Urothelium cell line (cell line): ENCODE measurements at regions not wholly inside any gene's neighbourhood (a gene's known extent, or its start where the extent isn't known, plus 50 kb on each side); places are given as distances from the start of the nearest gene placed in this dataset.
"Not testable (repeated sequence)": the region's sequence is repeated elsewhere in the genome, so short reads cannot be mapped to it uniquely, and the experiment has no call there.

Source experiments
- DNase-seq: peaks from one replicate; pipeline ENCODE4 v3.0.0; 2011; ENCODE audit warnings: low spot score, mixed read lengths
- FAIRE-seq: peaks from 2 replicates; lab custom pipeline; 2011; peaks lifted over from hg19 to GRCh38; lab: Jason Lieb, UNC

DNA sequence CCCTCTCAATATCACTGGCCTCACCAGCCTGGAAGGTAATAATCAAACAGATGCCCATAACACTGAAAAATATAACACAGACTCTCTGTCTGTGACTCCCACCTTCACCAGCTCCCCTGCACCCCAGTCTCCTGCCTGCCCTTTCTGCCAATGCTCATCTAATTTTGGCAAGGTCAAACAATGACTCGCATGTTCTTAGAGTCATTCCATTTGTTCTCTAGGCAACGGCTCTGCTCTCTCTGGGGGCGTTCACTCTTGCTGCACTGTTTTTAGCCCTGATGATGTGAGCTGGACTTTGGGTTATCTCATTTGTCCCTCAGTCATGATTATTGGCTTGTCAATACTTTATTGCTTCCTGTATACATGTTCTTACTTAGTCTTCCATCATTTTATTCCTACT, 691.8 kb downstream of the FLRT2 start:
- no peak for FAIRE-seq
- DNase-seq, result no peak

DNA sequence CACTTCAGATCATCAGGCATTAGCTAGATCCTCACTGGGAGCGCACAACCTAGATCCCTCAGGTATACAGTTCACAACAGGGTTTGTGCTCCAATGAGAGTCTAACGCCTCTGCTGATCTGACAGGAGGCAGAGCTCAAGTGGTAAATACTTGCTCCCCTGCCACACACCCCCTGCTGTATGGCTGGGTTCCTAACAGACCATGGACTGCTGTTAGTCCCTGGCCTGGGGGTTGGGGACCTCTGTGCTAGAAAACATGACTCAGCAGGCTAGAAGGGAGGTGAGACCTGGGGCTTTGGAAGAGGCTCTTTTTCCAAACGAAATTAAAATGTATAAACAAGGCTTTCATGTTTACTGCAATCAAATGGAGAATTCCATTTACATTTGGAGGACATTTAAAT, 691.1 kb downstream of the FLRT2 start:
- no peak for FAIRE-seq
- DNase-seq, result no peak

DNA sequence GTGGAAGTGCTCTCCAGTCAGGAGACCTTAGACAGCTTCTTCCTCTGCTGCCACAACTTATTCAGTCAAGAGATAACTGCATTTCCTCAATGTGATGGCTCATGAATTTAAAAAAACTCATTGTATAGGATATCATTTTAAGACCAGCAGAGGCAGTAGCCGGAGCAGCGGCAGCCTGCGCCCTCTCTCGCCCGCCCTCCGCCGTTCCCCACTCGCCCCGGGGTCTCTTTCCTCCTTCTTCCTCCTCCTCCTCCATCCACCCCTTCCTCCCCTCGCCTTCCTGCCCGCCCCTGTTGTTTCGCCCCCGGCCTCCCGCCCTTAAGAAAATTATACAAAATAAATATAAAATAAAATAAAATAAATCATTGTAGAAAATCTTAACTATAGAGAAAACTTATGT, 687.6 kb downstream of the FLRT2 start:
- FAIRE-seq (no peak), DNase-seq (no peak)

DNA sequence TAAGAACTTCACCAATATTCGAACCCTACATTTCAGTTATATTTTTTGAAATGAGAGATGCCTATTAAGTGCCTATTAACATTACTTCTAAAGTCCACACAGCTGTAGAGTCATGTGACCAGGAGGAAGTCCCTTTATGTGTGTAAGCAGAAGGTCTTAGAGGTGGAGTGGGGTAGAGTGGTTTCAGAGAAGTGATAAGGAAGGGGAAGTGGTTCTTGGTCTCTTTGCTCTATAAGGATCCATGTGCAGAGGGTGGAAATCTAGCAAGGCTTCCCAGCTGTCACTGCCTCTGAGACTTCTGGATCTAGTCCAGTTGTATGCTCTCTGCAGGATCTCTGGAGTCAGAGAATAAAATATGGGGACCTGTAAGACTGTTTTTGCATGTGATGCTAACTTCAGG, 673.9 kb downstream of the FLRT2 start:
- FAIRE-seq, result no peak
- DNase-seq, result no peak

DNA sequence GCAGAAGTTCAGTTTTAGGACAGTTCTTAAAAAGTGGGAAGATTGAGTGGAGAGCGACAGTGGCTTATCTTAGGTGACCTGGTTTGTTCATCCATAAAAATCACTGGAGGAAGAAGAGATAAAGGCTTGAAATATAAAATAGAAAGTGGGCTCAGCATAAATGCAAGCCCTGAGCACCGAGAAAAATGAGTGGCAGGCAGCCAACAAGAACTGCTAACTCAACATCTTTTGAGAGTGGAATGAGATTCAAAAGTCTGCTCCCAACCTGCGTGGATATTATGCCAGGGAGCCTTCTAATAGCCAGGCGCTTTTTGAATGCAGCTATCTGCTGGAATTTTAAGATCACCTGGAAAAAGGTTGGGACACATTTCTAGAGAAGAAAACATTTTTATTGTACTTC, 666.5 kb downstream of the FLRT2 start:
- DNase-seq, result no peak
- no peak for FAIRE-seq

DNA sequence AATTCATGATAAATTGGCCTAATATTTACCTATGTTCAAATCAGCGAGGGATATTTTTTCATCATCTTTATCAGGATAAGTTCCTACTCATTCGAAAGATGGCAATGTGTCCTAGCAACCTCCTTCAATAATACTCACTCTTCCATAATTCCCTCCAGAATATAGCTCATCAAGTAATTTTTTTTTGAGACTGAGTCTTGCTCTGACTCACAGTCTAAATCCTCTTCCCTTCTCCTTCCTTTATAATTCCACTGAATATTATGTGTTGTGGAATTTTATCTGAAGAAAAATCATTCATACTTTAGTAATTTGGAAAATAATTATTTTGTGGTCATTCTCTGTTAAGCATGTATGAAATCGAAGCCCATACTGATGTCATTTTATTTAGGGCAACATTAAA, 663.8 kb downstream of the FLRT2 start:
- FAIRE-seq (no peak), DNase-seq (no peak)

DNA sequence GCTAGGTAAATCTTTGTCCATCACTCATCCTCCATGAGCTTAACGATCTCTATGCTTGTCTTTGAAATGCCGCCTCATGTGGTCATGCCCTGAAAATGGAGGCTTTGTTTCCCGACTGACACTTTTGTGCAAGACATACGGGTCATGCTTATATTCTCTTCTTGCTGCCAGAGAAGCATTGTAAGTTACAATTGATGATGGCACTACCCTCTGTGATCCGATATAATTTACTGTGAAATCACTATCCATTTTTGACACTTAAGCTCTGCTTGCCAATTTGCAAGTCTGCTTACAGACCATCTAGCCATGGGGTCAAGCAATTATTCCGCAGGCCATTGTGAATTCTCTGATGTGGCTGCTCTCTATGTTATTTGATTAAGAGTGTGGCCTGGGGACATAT, 650.0 kb downstream of the FLRT2 start:
- DNase-seq, result no peak
- FAIRE-seq, result no peak

DNA sequence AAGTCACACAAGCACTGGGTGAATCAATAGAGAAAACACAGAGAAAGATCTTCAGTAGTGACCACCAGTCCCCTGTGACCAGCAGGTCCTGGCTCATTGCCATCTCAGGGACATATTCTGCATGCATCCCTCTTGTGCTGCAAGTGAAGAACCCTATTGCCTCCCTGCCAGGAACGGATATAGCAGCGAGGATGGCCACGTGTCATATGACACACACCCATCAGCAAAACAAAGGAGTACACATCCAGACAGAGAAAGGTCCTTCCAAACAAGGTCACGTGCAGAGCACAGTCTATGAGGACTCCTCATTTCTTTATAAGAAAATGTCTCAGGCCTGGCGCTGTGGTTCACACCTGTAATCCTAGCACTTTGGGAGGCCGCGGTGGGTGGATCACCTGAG, 638.4 kb downstream of the FLRT2 start:
- FAIRE-seq (peak; percentile 87), DNase-seq (no peak)

DNA sequence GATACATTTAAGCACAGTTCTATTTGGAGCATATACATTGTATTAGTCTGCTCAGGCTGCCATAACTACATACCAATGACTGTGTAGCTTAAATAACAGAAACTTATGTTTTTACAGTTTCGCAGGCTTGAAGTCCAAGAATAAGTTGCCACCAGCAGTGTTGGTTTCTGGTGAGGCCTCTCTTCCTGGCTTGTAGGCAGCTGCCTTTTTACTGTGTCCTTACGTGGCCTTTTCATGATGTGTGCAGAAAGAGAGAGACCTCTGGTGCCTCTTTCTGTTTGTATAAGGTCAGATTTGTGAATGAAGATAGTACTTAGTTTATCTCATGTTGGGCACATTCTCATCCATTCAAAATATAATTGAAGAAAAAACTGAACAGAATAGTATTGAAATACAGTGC, 636.6 kb downstream of the FLRT2 start:
- DNase-seq, result no peak
- no peak for FAIRE-seq

DNA sequence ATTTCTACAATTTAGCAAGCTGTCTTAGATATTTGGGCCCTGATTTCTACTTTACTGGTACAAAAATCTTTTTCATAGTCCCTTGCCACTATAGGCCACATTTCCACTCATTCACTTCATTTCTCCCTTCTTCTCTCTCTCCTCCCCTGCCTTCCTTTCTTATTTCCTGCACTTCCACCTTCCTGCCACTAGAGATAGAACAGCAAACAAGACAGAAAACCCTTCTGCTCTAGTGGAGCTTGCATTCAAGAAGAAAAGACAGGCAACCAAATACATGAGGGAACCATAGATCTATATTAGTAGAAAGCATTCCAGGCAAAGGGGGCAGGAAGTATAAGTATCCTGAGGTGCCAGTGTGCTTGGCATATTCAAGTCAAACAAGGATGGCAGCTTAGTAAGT, 623.5 kb downstream of the FLRT2 start:
- FAIRE-seq (no peak), DNase-seq (no peak)

DNA sequence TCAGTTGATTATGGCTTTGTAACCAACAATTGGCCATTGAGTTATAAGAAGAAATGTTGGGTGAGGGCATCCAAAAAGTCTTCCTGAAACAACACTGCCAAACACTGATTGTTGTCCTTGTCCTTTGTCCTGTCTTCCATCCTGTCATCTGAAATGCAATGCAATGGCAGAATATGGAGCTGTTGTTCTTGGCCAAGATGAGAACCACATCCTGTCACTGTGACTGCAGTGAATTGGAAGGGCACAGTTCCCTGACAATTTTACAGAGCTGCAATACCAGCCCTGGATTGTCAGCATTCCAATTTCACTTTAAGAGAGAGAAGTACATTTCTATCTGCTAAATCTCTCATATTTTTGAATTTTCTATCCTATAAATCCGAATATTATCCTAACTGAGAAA, 613.3 kb downstream of the FLRT2 start:
- DNase-seq, result no peak
- peak; percentile 9 for FAIRE-seq

DNA sequence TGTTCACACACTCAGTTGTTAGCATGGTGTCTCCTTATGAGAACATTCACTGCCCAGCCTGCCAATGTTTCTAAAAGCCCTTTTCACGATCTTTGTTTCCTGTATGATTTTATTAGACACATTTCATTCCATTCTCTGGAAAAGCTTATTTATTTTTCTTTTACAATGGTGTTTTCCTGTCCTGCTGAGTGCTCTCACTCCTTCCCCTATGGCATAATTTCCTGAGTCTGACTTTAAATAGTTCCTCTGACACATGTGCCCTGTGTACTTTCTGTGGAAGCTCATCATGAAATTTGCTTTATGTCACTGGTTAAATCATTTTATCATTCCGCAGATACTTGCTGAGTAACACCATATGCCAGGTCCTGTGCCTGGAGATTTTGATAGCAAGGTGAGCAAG, 612.0 kb downstream of the FLRT2 start:
- DNase-seq, result no peak
- no peak for FAIRE-seq

DNA sequence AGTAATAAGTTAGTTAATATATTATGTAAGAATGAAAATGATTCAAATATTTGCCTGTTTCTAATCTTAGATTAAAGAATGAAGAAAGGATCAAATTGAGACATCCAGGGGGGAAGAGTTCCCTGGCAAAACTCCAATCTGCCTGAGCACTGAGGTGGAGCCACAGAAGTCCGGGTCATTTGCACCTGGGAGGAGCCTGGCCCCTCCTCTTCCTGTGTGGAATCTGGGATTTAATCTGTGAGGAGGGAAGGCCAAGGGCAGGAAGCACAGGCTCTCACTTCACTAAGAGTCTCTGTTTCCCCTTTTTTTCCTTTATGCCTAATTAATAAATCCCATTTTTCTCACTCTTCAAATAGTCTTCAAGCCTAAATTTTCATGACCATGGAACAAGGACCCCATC, 599.5 kb downstream of the FLRT2 start:
- FAIRE-seq, result no peak
- DNase-seq, result no peak

DNA sequence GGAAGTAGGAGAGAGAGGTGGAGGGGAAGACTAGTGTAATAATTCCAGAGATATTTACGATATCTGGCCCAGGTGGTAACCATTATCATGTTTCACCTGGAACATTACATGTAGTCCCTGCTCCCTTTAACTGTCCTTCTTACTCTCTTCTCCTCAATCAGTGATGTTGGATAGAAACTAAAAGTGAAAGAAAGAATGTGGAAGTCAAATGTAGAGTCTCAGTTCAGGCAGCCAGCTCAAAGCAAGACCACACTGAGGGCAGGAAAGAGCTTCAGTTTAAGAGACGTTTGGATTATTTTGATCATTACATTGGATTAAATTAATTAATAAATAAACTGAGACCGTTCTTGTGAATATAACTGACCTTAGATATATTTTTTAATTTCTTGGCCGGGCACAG, 594.4 kb downstream of the FLRT2 start:
- no peak for FAIRE-seq
- no peak for DNase-seq

DNA sequence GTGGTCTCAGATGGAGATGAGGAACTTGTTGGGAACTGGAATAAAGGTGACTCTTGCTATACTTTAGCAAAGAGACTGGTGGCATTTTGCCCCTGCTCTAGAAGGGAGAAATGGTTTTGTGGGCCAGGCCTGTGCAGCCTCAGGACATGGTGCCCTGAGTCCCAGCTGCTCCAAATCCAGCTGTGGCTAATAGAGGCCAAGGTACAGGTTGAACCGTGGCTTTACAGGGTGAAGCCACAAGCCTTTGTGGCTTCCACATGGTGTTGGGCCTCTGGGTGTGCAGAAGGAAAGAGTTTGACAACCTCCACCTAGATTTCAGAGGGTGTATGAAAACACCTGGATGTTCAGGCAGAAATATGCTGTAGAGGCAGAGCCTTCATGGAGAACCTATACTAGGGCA, 586.0 kb downstream of the FLRT2 start:
- FAIRE-seq, result no peak
- DNase-seq, result no peak

DNA sequence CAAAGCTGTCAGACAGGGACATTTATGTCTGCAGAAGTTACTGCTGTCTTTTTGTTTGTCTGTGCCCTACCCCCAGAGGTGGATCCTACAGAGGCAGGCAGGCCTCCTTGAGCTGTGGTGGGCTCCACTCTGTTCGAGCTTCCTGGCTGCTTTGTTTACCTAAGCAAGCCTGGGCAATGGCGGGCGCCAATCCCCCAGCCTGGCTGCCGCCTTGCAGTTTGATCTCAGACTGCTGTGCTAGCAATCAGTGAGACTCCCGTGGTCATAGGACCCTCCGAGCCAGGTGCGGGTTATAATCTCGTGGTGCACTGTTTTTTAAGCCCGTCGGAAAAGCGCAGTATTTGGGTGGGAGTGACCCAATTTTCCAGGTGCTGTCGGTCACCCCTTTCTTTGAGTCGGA, 580.9 kb downstream of the FLRT2 start:
- not testable (repeated sequence) for FAIRE-seq, DNase-seq

DNA sequence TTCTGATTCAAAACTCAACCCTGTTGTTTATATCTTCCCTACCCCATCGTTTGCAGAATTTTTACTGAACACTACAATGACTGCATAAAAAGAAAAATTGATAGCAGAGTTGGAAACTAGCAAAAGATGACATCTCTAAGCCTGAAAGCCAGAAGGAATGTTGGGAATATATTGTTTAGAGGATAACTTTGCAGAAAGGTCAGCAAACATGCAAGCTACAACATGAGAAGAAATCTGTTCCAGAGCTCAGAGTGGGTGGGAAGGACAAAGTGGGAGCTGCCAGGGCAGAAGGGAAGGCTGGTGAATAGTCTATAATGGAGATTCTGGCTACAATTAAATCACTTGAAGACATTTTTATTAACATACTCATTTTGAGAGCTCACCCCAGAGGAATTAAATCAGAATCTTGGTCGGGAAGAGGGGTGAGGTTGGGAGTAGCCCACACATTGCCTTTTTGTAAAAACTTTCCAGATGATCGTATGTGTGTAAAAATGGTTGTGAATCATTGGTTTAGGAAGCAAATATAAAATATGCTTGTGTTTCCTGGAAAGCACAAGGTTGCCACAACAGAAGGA, 574.8 kb downstream of the FLRT2 start:
- DNase-seq (no peak), FAIRE-seq (no peak)

DNA sequence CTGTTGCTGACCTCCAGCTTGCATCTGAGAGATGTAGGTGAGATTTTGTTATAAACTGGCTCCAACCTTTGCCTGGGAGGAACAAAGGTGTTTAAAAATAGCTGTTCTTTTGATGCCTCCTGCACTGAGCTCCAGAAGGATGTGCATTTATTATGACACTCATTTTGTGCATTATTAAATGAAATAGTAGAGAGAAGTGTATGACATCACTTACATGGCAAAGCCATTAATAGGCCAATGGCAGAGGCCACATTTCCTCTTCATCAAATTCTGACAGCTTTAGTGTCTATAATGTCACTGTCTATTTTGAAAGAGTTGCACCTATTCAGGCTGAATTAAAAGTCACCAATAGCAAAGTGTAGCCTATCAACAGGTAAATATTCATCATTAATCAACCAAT, 564.6 kb downstream of the FLRT2 start:
- DNase-seq (no peak), FAIRE-seq (no peak)

DNA sequence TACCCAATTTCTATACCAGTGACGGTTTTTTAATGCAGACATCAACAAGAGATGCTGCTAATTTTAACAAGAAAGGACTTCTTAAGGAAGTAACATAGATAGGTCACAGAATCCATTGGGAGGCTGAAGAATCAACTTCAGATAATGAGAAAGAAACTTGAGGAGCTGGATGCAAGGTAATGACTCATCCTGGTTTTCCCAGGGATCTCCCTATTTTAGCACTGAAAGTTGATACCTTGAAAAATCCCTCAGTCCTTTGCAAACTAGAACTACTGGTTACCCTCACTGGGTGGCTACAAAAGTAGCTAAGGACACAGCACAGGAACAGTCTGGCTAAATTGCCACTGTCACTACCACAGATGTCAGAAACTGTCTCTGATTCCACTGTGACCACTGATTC, 561.9 kb downstream of the FLRT2 start:
- no peak for DNase-seq
- FAIRE-seq, result no peak

DNA sequence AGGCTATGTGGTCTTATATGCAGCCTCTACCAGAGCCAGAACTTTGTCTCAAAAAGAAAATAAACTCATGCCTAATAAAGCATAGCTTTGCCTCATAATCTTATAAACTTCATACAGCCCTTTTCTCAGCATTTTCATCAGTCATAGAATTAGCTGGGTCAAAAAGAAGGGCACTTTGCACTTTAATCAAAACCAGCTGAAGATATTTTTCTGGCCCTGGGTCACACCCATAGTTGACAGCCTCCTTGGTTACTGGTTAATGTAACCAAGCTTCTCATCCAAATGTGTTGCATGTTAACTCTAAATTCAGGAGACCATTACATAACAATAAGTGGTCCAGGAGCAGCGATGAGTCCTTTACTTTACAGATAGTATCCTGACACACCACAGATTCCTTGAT, 558.2 kb downstream of the FLRT2 start:
- DNase-seq (no peak), FAIRE-seq (no peak)

DNA sequence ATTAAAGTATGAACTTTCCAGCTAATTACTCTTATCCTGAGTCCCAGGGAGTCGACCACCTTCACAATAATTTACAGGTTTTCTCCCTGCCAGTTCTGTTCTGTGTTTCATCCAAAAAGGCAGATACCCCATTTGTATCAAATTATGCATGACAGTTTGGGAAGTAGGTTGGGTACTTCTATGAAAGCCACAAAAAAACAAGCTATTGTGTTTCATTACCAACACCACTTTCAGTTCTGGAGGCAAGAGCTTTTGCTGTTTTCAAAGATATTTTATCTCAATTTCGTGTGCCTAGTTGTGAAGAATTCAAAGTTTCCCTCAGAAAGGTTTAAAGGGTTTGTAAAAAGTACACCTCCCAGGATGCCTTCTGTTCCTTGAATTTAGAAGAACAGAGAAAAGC, 557.4 kb downstream of the FLRT2 start:
- DNase-seq, result no peak
- FAIRE-seq, result no peak

DNA sequence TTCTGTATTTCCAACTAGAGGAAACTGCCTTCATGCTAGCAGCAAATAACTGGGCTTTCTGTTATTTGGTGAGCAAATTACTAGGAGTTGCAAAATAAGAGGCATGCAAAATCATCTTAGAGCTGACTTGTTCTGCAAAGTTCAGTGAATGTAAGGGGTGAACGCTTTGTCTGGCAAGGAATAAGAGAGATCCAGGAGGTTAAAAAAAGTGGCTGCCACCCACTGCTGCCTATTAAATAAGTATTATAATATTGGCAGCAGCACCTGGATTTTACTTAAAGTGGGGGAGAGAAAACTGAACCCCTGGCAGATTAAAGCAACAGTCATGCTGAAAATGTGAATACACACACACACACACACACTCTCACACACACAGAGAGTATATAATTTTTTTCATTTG, 557.0 kb downstream of the FLRT2 start:
- DNase-seq (no peak), FAIRE-seq (no peak)

DNA sequence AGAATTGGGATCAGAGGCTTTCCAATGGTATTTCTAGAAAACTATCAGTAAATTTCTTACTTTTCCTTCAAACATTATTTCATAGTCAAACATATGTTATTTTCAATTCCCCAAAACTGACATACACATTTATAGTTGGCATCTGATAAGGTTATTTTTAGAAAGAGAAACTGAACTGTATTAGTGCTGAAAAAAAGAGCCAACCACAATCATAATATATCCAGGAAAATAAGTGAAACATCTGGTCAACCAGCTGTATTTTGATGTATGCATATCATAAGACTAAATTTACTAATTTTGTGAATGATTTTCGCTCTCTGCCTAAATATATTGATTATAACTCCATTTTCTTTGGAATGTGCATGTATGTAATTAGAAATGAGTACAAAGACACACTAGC, 554.2 kb downstream of the FLRT2 start:
- FAIRE-seq (no peak), DNase-seq (no peak)

DNA sequence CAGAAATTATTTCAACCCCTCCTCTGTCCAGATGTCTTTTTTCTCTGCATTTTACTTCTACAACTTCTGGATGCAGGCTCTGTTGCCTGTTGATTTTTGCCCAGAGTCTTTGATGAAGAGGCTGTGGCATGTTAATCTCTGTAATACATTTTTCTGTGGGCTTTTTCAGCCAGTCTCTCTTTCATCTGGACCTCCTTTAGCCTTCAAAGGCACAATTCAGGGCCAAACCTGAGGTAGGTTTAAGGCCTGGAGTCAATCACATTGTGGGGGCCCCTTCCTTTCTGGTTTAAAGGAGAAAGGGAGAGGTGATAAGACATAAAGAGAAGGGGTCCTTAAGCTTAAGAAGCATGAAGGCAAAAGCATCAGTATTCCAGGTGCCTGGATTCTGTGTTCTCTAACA, 553.7 kb downstream of the FLRT2 start:
- DNase-seq, result no peak
- FAIRE-seq, result no peak
